GM19455 (cell line): ENCODE measurements at regions not wholly inside any gene's neighbourhood (a gene's known extent, or its start where the extent isn't known, plus 50 kb on each side); places are given as distances from the start of the nearest gene placed in this dataset.
"Not testable (repeated sequence)": the region's sequence is repeated elsewhere in the genome, so short reads cannot be mapped to it uniquely, and the experiment has no call there.

Experiments
- ATAC-seq: cut with Tn5 transposase; IDR thresholded peaks from one replicate; pipeline ENCODE4 v1.9.1; 2021; ENCODE audit not compliant: unreplicated experiment

- no peak for ATAC-seq
Measured at GRCh38 chr13:104657196-104657595, 1591.0 kb upstream of the SLC10A2 start.

- no peak for ATAC-seq
Measured at GRCh38 chr13:104650431-104650830, 1584.2 kb upstream of the SLC10A2 start.

- no peak for ATAC-seq
Measured at GRCh38 chr13:104648291-104648690, 1582.1 kb upstream of the SLC10A2 start.

- ATAC-seq, result no peak
Measured at GRCh38 chr13:104645786-104646185, 1579.6 kb upstream of the SLC10A2 start.

- no peak for ATAC-seq
Measured at GRCh38 chr13:104641309-104641708, 1575.1 kb upstream of the SLC10A2 start.

- ATAC-seq, result no peak
Measured at GRCh38 chr13:104635879-104636278, 1569.7 kb upstream of the SLC10A2 start.

GRCh38 chr13:104634016-104634415 is 1567.8 kb upstream of the SLC10A2 start:
- ATAC-seq, result no peak

- ATAC-seq, result no peak
Measured at GRCh38 chr13:104632736-104633135, 1566.5 kb upstream of the SLC10A2 start.

GRCh38 chr13:104625201-104625600 is 1559.0 kb upstream of the SLC10A2 start:
- no peak for ATAC-seq

- ATAC-seq, result no peak
Measured at GRCh38 chr13:104616990-104617389, 1550.8 kb upstream of the SLC10A2 start.

- no peak for ATAC-seq
Measured at GRCh38 chr13:104614361-104615145, 1548.3 kb upstream of the SLC10A2 start.

GRCh38 chr13:104608331-104608730 is 1542.1 kb upstream of the SLC10A2 start:
- ATAC-seq, result no peak

- not testable (repeated sequence) for ATAC-seq
Measured at GRCh38 chr13:104605435-104605834, 1539.2 kb upstream of the SLC10A2 start.

- no peak for ATAC-seq
Measured at GRCh38 chr13:104597546-104598180, 1531.4 kb upstream of the SLC10A2 start.

GRCh38 chr13:104595511-104595910 is 1529.3 kb upstream of the SLC10A2 start:
- ATAC-seq, result no peak

GRCh38 chr13:104594806-104595205 is 1528.6 kb upstream of the SLC10A2 start:
- ATAC-seq, result no peak

GRCh38 chr13:104593693-104594092 is 1527.5 kb upstream of the SLC10A2 start:
- ATAC-seq, result no peak

- ATAC-seq, result no peak
Measured at GRCh38 chr13:104593251-104593576, 1527.0 kb upstream of the SLC10A2 start.

GRCh38 chr13:104592545-104593250 is 1526.5 kb upstream of the SLC10A2 start:
- no peak for ATAC-seq

- ATAC-seq, result no peak
Measured at GRCh38 chr13:104592127-104592526, 1525.9 kb upstream of the SLC10A2 start.

- no peak for ATAC-seq
Measured at GRCh38 chr13:104586051-104586746, 1520.0 kb upstream of the SLC10A2 start.
